ENCODE measurements at regions not wholly inside any gene's neighbourhood (a gene's known extent, or its start where the extent isn't known, plus 50 kb on each side); places are given as distances from the start of the nearest gene placed in this dataset.

- Histone ChIP-seq H3K4me3 (ENCODE audit: low read length, poor library complexity, severe bottlenecking) (no peak overlapping the region), H3F3A (ENCODE audit: low read depth) (no peaks in the 10 kb centered on the region), H3K9ac (ENCODE audit: low read depth, low read length, poor library complexity, severe bottlenecking) (no peak overlapping the region), H3K27me3 (ENCODE audit: insufficient read depth, low read length, poor library complexity, severe bottlenecking) (no peaks in the 10 kb centered on the region), H3K9me2 (replicated peaks; ENCODE audit: low read depth, low read length) (no peaks in the 10 kb centered on the region), H3K36me3 (ENCODE audit: insufficient read depth, low read length) (no peaks in the 10 kb centered on the region), H4K20me1 (ENCODE audit: insufficient read depth, low read length, poor library complexity, severe bottlenecking) (no peaks in the 10 kb centered on the region), H3K79me2 (ENCODE audit: insufficient read depth, low read length) (no peaks in the 10 kb centered on the region), H3K4me2 (ENCODE audit: low read depth, low read length, poor library complexity, severe bottlenecking) (no peak overlapping the region), H2AFZ (ENCODE audit: low read length) (no peak overlapping the region), H3K4me1 (ENCODE audit: insufficient read depth, low read length, poor library complexity, severe bottlenecking) (no peaks in the 10 kb centered on the region), H3K9me3 (ENCODE audit: insufficient read depth, low read depth, low read length) (no peaks in the 10 kb centered on the region)
- TF ChIP-seq EZH2phosphoT487 (IDR thresholded peaks at IDR 0.05; ENCODE audit: borderline replicate concordance) (no peak), CTCF (conservative IDR thresholded peaks at IDR 0.05; ENCODE audit: low read length) (no peak)
Observed at GRCh38 chr15:35298509-35298908, 213.4 kb upstream of the NANOGP8 start.

- Histone ChIP-seq H3K27me3 (ENCODE audit: insufficient read depth, low read length, poor library complexity, severe bottlenecking) (no peaks in the 10 kb centered on the region), H3K79me2 (ENCODE audit: insufficient read depth, low read length) (no peaks in the 10 kb centered on the region), H3K4me3 (ENCODE audit: low read length, poor library complexity, severe bottlenecking) (no peak overlapping the region), H3K4me2 (ENCODE audit: low read depth, low read length, poor library complexity, severe bottlenecking) (no peak overlapping the region), H3F3A (ENCODE audit: low read depth) (no peaks in the 10 kb centered on the region), H3K9me3 (ENCODE audit: insufficient read depth, low read depth, low read length) (no peaks in the 10 kb centered on the region), H3K9ac (ENCODE audit: low read depth, low read length, poor library complexity, severe bottlenecking) (no peak overlapping the region), H2AFZ (ENCODE audit: low read length) (no peak overlapping the region), H4K20me1 (ENCODE audit: insufficient read depth, low read length, poor library complexity, severe bottlenecking) (no peaks in the 10 kb centered on the region), H3K36me3 (ENCODE audit: insufficient read depth, low read length) (no peaks in the 10 kb centered on the region), H3K4me1 (ENCODE audit: insufficient read depth, low read length, poor library complexity, severe bottlenecking) (no peaks in the 10 kb centered on the region), H3K9me2 (replicated peaks; ENCODE audit: low read depth, low read length) (no peaks in the 10 kb centered on the region)
- TF ChIP-seq EZH2phosphoT487 (IDR thresholded peaks at IDR 0.05; ENCODE audit: borderline replicate concordance) (no peak), CTCF (conservative IDR thresholded peaks at IDR 0.05; ENCODE audit: low read length) (no peak)
Observed at GRCh38 chr15:35293353-35294130, 208.4 kb upstream of the NANOGP8 start.

GRCh38 chr15:35290301-35290721 is 205.2 kb upstream of the NANOGP8 start:
- no peak overlapping the region for H3K9ac ChIP-seq (ENCODE audit: low read depth, low read length, poor library complexity, severe bottlenecking)
- no peaks in the 10 kb centered on the region for H3K36me3 ChIP-seq (ENCODE audit: insufficient read depth, low read length)
- H3K4me3 ChIP-seq (ENCODE audit: low read length, poor library complexity, severe bottlenecking), result no peak overlapping the region
- no peaks in the 10 kb centered on the region for H3K79me2 ChIP-seq (ENCODE audit: insufficient read depth, low read length)
- H4K20me1 ChIP-seq (ENCODE audit: insufficient read depth, low read length, poor library complexity, severe bottlenecking), result no peaks in the 10 kb centered on the region
- TF ChIP-seq EZH2phosphoT487 (IDR thresholded peaks at IDR 0.05; ENCODE audit: borderline replicate concordance) (no peak), CTCF (conservative IDR thresholded peaks at IDR 0.05; ENCODE audit: low read length) (no peak)
- no peaks in the 10 kb centered on the region for H3K9me3 ChIP-seq (ENCODE audit: insufficient read depth, low read depth, low read length)
- H3K27me3 ChIP-seq (ENCODE audit: insufficient read depth, low read length, poor library complexity, severe bottlenecking), result no peaks in the 10 kb centered on the region
- no peaks in the 10 kb centered on the region for H3F3A ChIP-seq (ENCODE audit: low read depth)
- H3K4me2 ChIP-seq (ENCODE audit: low read depth, low read length, poor library complexity, severe bottlenecking), result no peak overlapping the region
- no peaks in the 10 kb centered on the region for H3K9me2 ChIP-seq (replicated peaks; ENCODE audit: low read depth, low read length)
- no peak overlapping the region for H2AFZ ChIP-seq (ENCODE audit: low read length)
- no peaks in the 10 kb centered on the region for H3K4me1 ChIP-seq (ENCODE audit: insufficient read depth, low read length, poor library complexity, severe bottlenecking)
